NB4 (cell line): ENCODE measurements at regions not wholly inside any gene's neighbourhood (a gene's known extent, or its start where the extent isn't known, plus 50 kb on each side); places are given as distances from the start of the nearest gene placed in this dataset.

Source experiments
- CTCF ChIP-seq: IDR thresholded peaks from one replicate; pipeline ENCODE4 v1.5.1; 2012; ENCODE audit warnings: low read depth, low read length
- MYC ChIP-seq: IDR thresholded peaks from 2 replicates; pipeline ENCODE4 v1.6.1; 2011; ENCODE audit warnings: low read depth, low read length
- POLR2A ChIP-seq: IDR thresholded peaks from 2 replicates; pipeline ENCODE4 v1.6.1; 2011; ENCODE audit warnings: mild to moderate bottlenecking; ENCODE audit not compliant: insufficient read length; ENCODE audit errors: extremely low read depth
- TF ChIP-seq, protein P1 (sequence below): IDR thresholded peaks from 2 replicates; pipeline ENCODE4 v1.6.1; 2011; ENCODE audit warnings: low read depth, low read length

- TF ChIP-seq CTCF = no peak
- no peak for TF ChIP-seq POLR2A
- TF ChIP-seq, protein P1, sequence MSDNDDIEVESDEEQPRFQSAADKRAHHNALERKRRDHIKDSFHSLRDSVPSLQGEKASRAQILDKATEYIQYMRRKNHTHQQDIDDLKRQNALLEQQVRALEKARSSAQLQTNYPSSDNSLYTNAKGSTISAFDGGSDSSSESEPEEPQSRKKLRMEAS = no peak
- no peak for TF ChIP-seq MYC
Measured at GRCh38 chr2:71791061-71791450, 337.7 kb downstream of the DYSF start.
